H1 (cell line): ENCODE measurements at regions not wholly inside any gene's neighbourhood (a gene's known extent, or its start where the extent isn't known, plus 50 kb on each side); places are given as distances from the start of the nearest gene placed in this dataset.

Source experiments
- CTCF ChIA-PET: fragments of 300-600 bp; sonication (Branson Sonifier 250); formaldehyde crosslinking; loops from one replicate; lab custom pipeline; 2021; ENCODE audit not compliant: partially characterized antibody; lab: Charles Lee
- POLR2A ChIA-PET: fragments of 300-600 bp; sonication (Branson Sonifier 250); formaldehyde crosslinking; loops from one replicate; lab custom pipeline; 2021; ENCODE audit warnings: inconsistent platforms; ENCODE audit not compliant: partially characterized antibody; lab: Charles Lee
- DNase-seq, 2 experiments: peaks; one replicate each; pipeline versions ENCODE4 v3.0.0 to v3.0.0-alpha.2; 2010 to 2022; ENCODE audit warnings: low spot score in 2 of 2, low read depth in 1 of 2, mixed read lengths in 1 of 2
- FAIRE-seq: peaks from 2 replicates; lab custom pipeline; 2011; peaks lifted over from hg19 to GRCh38; lab: Jason Lieb, UNC
- H2AFZ ChIP-seq: 2 replicates; pipeline ENCODE4 v1.8.1; 2012; ENCODE audit warnings: low read length, inconsistent platforms
- H2AK5ac ChIP-seq: 2 replicates; pipeline ENCODE4 v1.6.1; 2013; ENCODE audit warnings: low read depth, low read length
- H2BK120ac ChIP-seq: replicated peaks from 2 replicates; pipeline ENCODE3; 2013; ENCODE audit warnings: low read depth, low read length, inconsistent platforms
- H2BK12ac ChIP-seq: 2 replicates; pipeline ENCODE4 v1.6.1; 2013; ENCODE audit warnings: low read depth, low read length
- H2BK15ac ChIP-seq: 2 replicates; pipeline ENCODE4 v1.6.1; 2013; ENCODE audit warnings: low read length
- H2BK20ac ChIP-seq: 2 replicates; pipeline ENCODE4 v1.6.1; 2013; ENCODE audit warnings: low read length
- H2BK5ac ChIP-seq: 2 replicates; pipeline ENCODE4 v1.6.1; 2013; ENCODE audit warnings: low read depth, low read length
- H3K14ac ChIP-seq: 2 replicates; pipeline ENCODE4 v1.6.1; 2013; ENCODE audit warnings: inconsistent platforms; ENCODE audit not compliant: insufficient read length
- H3K18ac ChIP-seq: 2 replicates; pipeline ENCODE4 v1.6.1; 2013; ENCODE audit warnings: low read length; ENCODE audit errors: extremely low read depth
- H3K23ac ChIP-seq: 2 replicates; pipeline ENCODE4 v1.6.1; 2013; ENCODE audit warnings: inconsistent platforms; ENCODE audit not compliant: insufficient read length
- H3K23me2 ChIP-seq: 2 replicates; pipeline ENCODE4 v1.6.1; 2013; ENCODE audit warnings: low read depth, low read length
- H3K27ac ChIP-seq: 2 replicates; pipeline ENCODE4 v1.6.1; 2011; ENCODE audit warnings: low read depth, low read length, inconsistent platforms
- H3K27me3 ChIP-seq, 4 experiments: replicated peaks in 1 of 4; 1 replicate in 1 of 4; 2 replicates in 3 of 4; pipeline versions ENCODE4 v1.6.1 to v1.8.1; 2011 to 2013; ENCODE audit warnings: low read length in 3 of 4, mild to moderate bottlenecking in 3 of 4, inconsistent platforms in 2 of 4, mixed read lengths in 2 of 4, moderate library complexity in 1 of 4; ENCODE audit not compliant: control insufficient read depth in 3 of 4, insufficient read depth in 3 of 4; ENCODE audit errors: extremely low read depth in 1 of 4
- H3K36me3 ChIP-seq, 4 experiments: 2 replicates each; pipeline versions ENCODE4 v1.6.1 to v1.8.1; 2011 to 2013; ENCODE audit warnings: mild to moderate bottlenecking in 4 of 4, low read length in 3 of 4, moderate library complexity in 2 of 4, control low read depth in 1 of 4, inconsistent platforms in 1 of 4; ENCODE audit not compliant: insufficient read depth in 4 of 4, control insufficient read depth in 2 of 4
- H3K4ac ChIP-seq: replicated peaks from 2 replicates; pipeline ENCODE3; 2013; ENCODE audit warnings: low read length, low read depth, mixed read lengths, inconsistent platforms; ENCODE audit not compliant: insufficient read length
- H3K4me1 ChIP-seq, 4 experiments: replicated peaks in 1 of 4; 1 replicate in 1 of 4; 2 replicates in 3 of 4; pipeline versions ENCODE4 v1.6.1 to v1.8.1; 2011 to 2013; ENCODE audit warnings: low read length in 3 of 4, inconsistent platforms in 2 of 4, mixed read lengths in 1 of 4; ENCODE audit not compliant: insufficient read depth in 4 of 4, control insufficient read depth in 3 of 4
- H3K4me2 ChIP-seq, 2 experiments: 2 replicates each; pipeline versions ENCODE4 v1.6.1 to v1.8.1; 2011 to 2013; ENCODE audit warnings: low read depth in 2 of 2, low read length in 2 of 2, control low read depth in 1 of 2, inconsistent platforms in 1 of 2, mild to moderate bottlenecking in 1 of 2; ENCODE audit not compliant: insufficient read depth in 1 of 2
- H3K4me3 ChIP-seq, 4 experiments: fragments of 200-600, 300-600 bp in 1 of 4; sonication (generic), shearing (Covaris generic), sonication (Bioruptor Twin) in 1 of 4; 2 replicates each; pipeline versions ENCODE4 v1.5.1 to v1.8.1; 2011 to 2016; ENCODE audit warnings: low read length in 4 of 4, low read depth in 3 of 4, control low read depth in 2 of 4, inconsistent platforms in 2 of 4, mild to moderate bottlenecking in 2 of 4, mixed read lengths in 1 of 4, moderate library complexity in 1 of 4; ENCODE audit not compliant: insufficient read depth in 2 of 4; ENCODE audit errors: extremely low read depth in 1 of 4
- H3K56ac ChIP-seq: replicated peaks from 2 replicates; pipeline ENCODE3; 2013; ENCODE audit warnings: low read depth, mild to moderate bottlenecking, mixed read lengths, low read length, inconsistent platforms; ENCODE audit not compliant: insufficient read length
- H3K79me1 ChIP-seq: 2 replicates; pipeline ENCODE4 v1.6.1; 2013; ENCODE audit warnings: low read depth, low read length, control low read depth
- H3K79me2 ChIP-seq, 2 experiments: 2 replicates each; pipeline versions ENCODE4 v1.6.1 to v1.8.1; 2012 to 2013; ENCODE audit warnings: low read length in 2 of 2, mild to moderate bottlenecking in 2 of 2, inconsistent platforms in 1 of 2; ENCODE audit not compliant: insufficient read depth in 2 of 2, control insufficient read depth in 1 of 2
- H3K9ac ChIP-seq, 4 experiments: replicated peaks in 1 of 4; 1 replicate in 1 of 4; 2 replicates in 3 of 4; pipeline versions ENCODE4 v1.6.1 to v1.8.1; 2011 to 2013; ENCODE audit warnings: low read depth in 3 of 4, low read length in 3 of 4, control low read depth in 2 of 4, mild to moderate bottlenecking in 2 of 4, moderate library complexity in 2 of 4, inconsistent platforms in 1 of 4; ENCODE audit errors: extremely low read depth in 1 of 4
- H3K9me3 ChIP-seq, 2 experiments: 2 replicates each; pipeline versions ENCODE4 v1.6.1 to v1.8.1; 2012 to 2013; ENCODE audit warnings: mild to moderate bottlenecking in 2 of 2, moderate library complexity in 2 of 2, control low read depth in 1 of 2, inconsistent platforms in 1 of 2, low read depth in 1 of 2, low read length in 1 of 2, mixed read lengths in 1 of 2; ENCODE audit not compliant: insufficient read depth in 2 of 2
- H4K20me1 ChIP-seq, 2 experiments: replicated peaks in 1 of 2; 2 replicates each; pipeline versions ENCODE3 to v1.8.1; 2011 to 2013; ENCODE audit warnings: inconsistent platforms in 2 of 2, low read length in 2 of 2, mild to moderate bottlenecking in 1 of 2; ENCODE audit not compliant: insufficient read depth in 2 of 2, control insufficient read depth in 1 of 2
- H4K5ac ChIP-seq: 2 replicates; pipeline ENCODE4 v1.6.1; 2013; ENCODE audit warnings: low read length, low read depth, mixed read lengths, inconsistent platforms; ENCODE audit not compliant: insufficient read length
- H4K8ac ChIP-seq: 2 replicates; pipeline ENCODE4 v1.8.0; 2013; ENCODE audit warnings: mild to moderate bottlenecking, moderate library complexity, low read length, inconsistent platforms; ENCODE audit not compliant: insufficient read depth; ENCODE audit errors: extremely low read depth
- H4K91ac ChIP-seq: replicated peaks from 2 replicates; pipeline ENCODE3; 2013; ENCODE audit warnings: low read length, mixed read lengths, inconsistent platforms; ENCODE audit not compliant: insufficient read length
- CBX8 ChIP-seq: fragments of 300-800, 300-1000 bp; sonication (generic); IDR thresholded peaks from 2 replicates; pipeline ENCODE4 v1.7.1; 2016; ENCODE audit warnings: low read depth, low read length, borderline replicate concordance
- WGBS, 2 experiments: shearing (Covaris generic) in 1 of 2; methylation state at CpG; one replicate each; pipeline versions ENCODE4 v1.1.6 to v1.1.7; 2013 to 2015; ENCODE audit warnings: low lambda C conversion rate in 2 of 2, mixed read lengths in 2 of 2, inconsistent platforms in 1 of 2, low coverage in 1 of 2, missing lambda C conversion rate in 1 of 2; ENCODE audit not compliant: insufficient replicate concordance in 2 of 2, insufficient coverage in 1 of 2, insufficient read length in 1 of 2; ENCODE audit errors: extremely low coverage in 1 of 2, missing lambda C conversion rate in 1 of 2; 5-methylcytosine and 5-hydroxymethylcytosine counted together

- Histone ChIP-seq H4K20me1 (no peaks in the 10 kb centered on the region), H3K27me3 (no peaks in the 10 kb centered on the region), H2BK120ac (no peak overlapping the region), H4K8ac (no peak overlapping the region)
- TF ChIP-seq CBX8, result no peak
- TF ChIP-seq, all 59 proteins: peak for 0
- Histone ChIP-seq H3K23ac (no peak overlapping the region), H3K4me2 (no peak overlapping the region), H4K5ac (no peak overlapping the region), H3K4me1 (no peaks in the 10 kb centered on the region), H3K4me3 (no peak overlapping the region), H3K18ac (no peak overlapping the region), H2BK15ac (no peak overlapping the region), H3K56ac (no peak overlapping the region), H2AK5ac (no peak overlapping the region), H4K91ac (no peak overlapping the region), H3K9ac (no peak overlapping the region), H3K14ac (no peak overlapping the region), H2BK5ac (no peak overlapping the region), H3K9me3 (no peaks in the 10 kb centered on the region), H3K23me2 (no peaks in the 10 kb centered on the region), H2AFZ (no peak overlapping the region), H2BK12ac (no peak overlapping the region), H3K79me2 (no peaks in the 10 kb centered on the region), H3K4ac (no peak overlapping the region), H3K79me1 (no peaks in the 10 kb centered on the region), H3K36me3 (no peaks in the 10 kb centered on the region), H2BK20ac (no peak overlapping the region), H3K27ac (no peak overlapping the region)
- CTCF ChIA-PET, result no interaction called here
- FAIRE-seq, result no peak
- 90% methylated on average over 1 of the region's 1 CpG; no CpG with 5 or more reads in 1 of the 2 experiments for WGBS, 2 experiments
- POLR2A ChIA-PET, result no interaction called here
- DNase-seq, result no peak
These were observed 633.9 kb downstream of the PLCL1 start for GRCh38 chr2:198438331-198438730.
